A549 (cell line): ENCODE measurements at regions not wholly inside any gene's neighbourhood (a gene's known extent, or its start where the extent isn't known, plus 50 kb on each side); places are given as distances from the start of the nearest gene placed in this dataset.

ENCODE experiments used
- ATAC-seq, 2 experiments: fragments of 200-7000 bp in 1 of 2; fragments of >200 bp in 1 of 2; cut with Nextera tagmentation in 1 of 2; cut with Tn5 transposase in 1 of 2; 3 replicates each; pipeline versions ENCODE4 v1.8.0 to v1.9.1; 2018 to 2020; ENCODE audit warnings: mild to moderate bottlenecking in 1 of 2, moderate library complexity in 1 of 2
- CTCF ChIA-PET: fragments of 300-600 bp; sonication (Branson Sonifier 250); formaldehyde crosslinking; extraction: SDS; loops from one replicate; lab custom pipeline; 2021; ENCODE audit warnings: antibody characterized with exemption, inconsistent platforms; lab: Yijun Ruan, JAX
- POLR2A ChIA-PET: fragments of 350-600 bp; formaldehyde crosslinking; extraction: SDS; loops from one replicate; lab custom pipeline; 2021; ENCODE audit warnings: antibody characterized with exemption, inconsistent platforms; lab: Yijun Ruan, JAX
- DNase-seq, 2 experiments: peaks; one replicate each; pipeline versions ENCODE4 v3.0.0 to v3.0.0-alpha.2; 2011 to 2016; ENCODE audit warnings: low read depth in 1 of 2, low spot score in 1 of 2
- FAIRE-seq: peaks from 2 replicates; lab custom pipeline; 2011; peaks lifted over from hg19 to GRCh38; lab: Jason Lieb, UNC
- H3K27ac ChIP-seq, 2 experiments: fragments of >200 bp; sonication (Bioruptor Twin); formaldehyde crosslinking; 3 replicates each; pipeline ENCODE4 v1.5.1; 2016 to 2017
- H3K4me1 ChIP-seq: fragments of >200 bp; sonication (Bioruptor Twin); formaldehyde crosslinking; 3 replicates; pipeline ENCODE4 v1.6.1; 2016
- H3K4me2 ChIP-seq: fragments of >200 bp; sonication (Bioruptor Twin); formaldehyde crosslinking; 3 replicates; pipeline ENCODE4 v1.6.1; 2016
- H3K4me3 ChIP-seq: fragments of >200 bp; sonication (Bioruptor Twin); formaldehyde crosslinking; 3 replicates; pipeline ENCODE4 v1.5.1; 2016
- H3K9me3 ChIP-seq: fragments of >200 bp; sonication (Bioruptor Twin); formaldehyde crosslinking; 3 replicates; pipeline ENCODE4 v1.6.1; 2016
- ATOH8 ChIP-seq: fragments of 250-450 bp; sonication (Bioruptor Pico); IDR thresholded peaks from 2 replicates; pipeline ENCODE4 v1.5.0; 2020; ENCODE audit warnings: low read depth, mild to moderate bottlenecking, moderate library complexity
- EP300 ChIP-seq, 2 experiments: fragments of >200 bp; sonication (Bioruptor Twin); formaldehyde crosslinking; IDR thresholded peaks; 2 replicates in 1 of 2; 3 replicates in 1 of 2; pipeline ENCODE4 v1.6.1; 2016 to 2017
- ESRRA ChIP-seq: fragments of 150-350 bp; IDR thresholded peaks from 2 replicates; pipeline ENCODE4 v1.6.1; 2014; ENCODE audit warnings: mild to moderate bottlenecking, low read length, borderline replicate concordance
- FOSB ChIP-seq: fragments of 250-450 bp; sonication (Bioruptor Pico); IDR thresholded peaks from 2 replicates; pipeline ENCODE4 v1.5.0; 2020; ENCODE audit warnings: mild to moderate bottlenecking, moderate library complexity
- FOSL2 ChIP-seq, 2 experiments: fragments of 450-650 bp in 1 of 2; fragments of >200 bp in 1 of 2; sonication (Bioruptor Twin) in 1 of 2; formaldehyde crosslinking; IDR thresholded peaks; 2 replicates each; pipeline versions ENCODE4 v1.5.0 to v1.6.1; 2016 to 2020; ENCODE audit warnings: mild to moderate bottlenecking in 1 of 2, moderate library complexity in 1 of 2
- HEYL ChIP-seq: fragments of 250-450 bp; sonication (Bioruptor Pico); IDR thresholded peaks from 2 replicates; pipeline ENCODE4 v1.8.0; 2021; ENCODE audit warnings: mild to moderate bottlenecking, moderate library complexity
- HOXA7 ChIP-seq: fragments of 250-450 bp; sonication (Bioruptor Pico); IDR thresholded peaks from 2 replicates; pipeline ENCODE4 v1.5.0; 2020; ENCODE audit warnings: mild to moderate bottlenecking, moderate library complexity
- JUNB ChIP-seq: fragments of >200 bp; sonication (Bioruptor Twin); formaldehyde crosslinking; IDR thresholded peaks from 2 replicates; pipeline ENCODE4 v1.6.1; 2016
- KDM5A ChIP-seq: fragments of 200-600 bp; sonication (generic); IDR thresholded peaks from 2 replicates; pipeline ENCODE4 v1.6.1; 2016; ENCODE audit warnings: antibody characterized with exemption, mild to moderate bottlenecking
- MYC ChIP-seq: IDR thresholded peaks from 2 replicates; pipeline ENCODE4 v1.6.1; 2012; ENCODE audit warnings: mild to moderate bottlenecking, inconsistent platforms, low read length, improper control_type of control experiment, borderline replicate concordance
- NPAS2 ChIP-seq: fragments of 250-450 bp; sonication (Bioruptor Pico); IDR thresholded peaks from 2 replicates; pipeline ENCODE4 v1.8.0; 2022; ENCODE audit warnings: mild to moderate bottlenecking, moderate library complexity, borderline replicate concordance
- POLR2A ChIP-seq: IDR thresholded peaks from 2 replicates; pipeline ENCODE4 v1.6.1; 2012; ENCODE audit warnings: mild to moderate bottlenecking, low read length
- POLR2AphosphoS2 ChIP-seq: conservative IDR thresholded peaks from 2 replicates; pipeline ENCODE4 v1.6.1; 2012; ENCODE audit warnings: low read length, improper control_type of control experiment, inconsistent platforms
- RAD21 ChIP-seq, 2 experiments: fragments of >200 bp in 1 of 2; sonication (Bioruptor Twin) in 1 of 2; formaldehyde crosslinking in 1 of 2; IDR thresholded peaks in 1 of 2; conservative IDR thresholded peaks in 1 of 2; 2 replicates in 1 of 2; 3 replicates in 1 of 2; pipeline ENCODE4 v1.6.1; 2012 to 2018; ENCODE audit warnings: inconsistent platforms in 1 of 2
- RCOR1 ChIP-seq: fragments of 150-350 bp; IDR thresholded peaks from 2 replicates; pipeline ENCODE4 v1.6.1; 2014; ENCODE audit warnings: antibody characterized with exemption, low read length, low read depth
- RFX5 ChIP-seq: fragments of 450-650 bp; IDR thresholded peaks from 2 replicates; pipeline ENCODE4 v1.7.1; 2014; ENCODE audit warnings: antibody characterized with exemption, mild to moderate bottlenecking, moderate library complexity
- RNF2 ChIP-seq: fragments of 200-600 bp; sonication (generic); IDR thresholded peaks from 2 replicates; pipeline ENCODE4 v1.6.1; 2016; ENCODE audit warnings: low read depth, mild to moderate bottlenecking, antibody characterized with exemption, moderate library complexity, borderline replicate concordance
- SMC3 ChIP-seq: fragments of >200 bp; sonication (Bioruptor Twin); formaldehyde crosslinking; IDR thresholded peaks from 3 replicates; pipeline ENCODE4 v1.6.1; 2018; ENCODE audit warnings: inconsistent platforms
- TFCP2L1 ChIP-seq: fragments of 250-450 bp; sonication (Bioruptor Pico); IDR thresholded peaks from 2 replicates; pipeline ENCODE4 v1.5.0; 2021; ENCODE audit warnings: mild to moderate bottlenecking
- TP53 ChIP-seq: fragments of 250-450 bp; sonication (Bioruptor Pico); IDR thresholded peaks from 2 replicates; pipeline ENCODE4 v1.5.0; 2021; ENCODE audit warnings: mild to moderate bottlenecking, moderate library complexity
- ZC3H11A ChIP-seq: fragments of 450-650 bp; IDR thresholded peaks from 2 replicates; pipeline ENCODE4 v1.6.1; 2014; ENCODE audit warnings: antibody characterized with exemption, mild to moderate bottlenecking
- ZSCAN20 ChIP-seq: fragments of 250-450 bp; sonication (Bioruptor Pico); IDR thresholded peaks from 2 replicates; pipeline ENCODE4 v1.8.0; 2022; ENCODE audit warnings: mild to moderate bottlenecking, moderate library complexity
- WGBS: methylation state at CpG from one replicate; pipeline ENCODE4 v1.1.6; 2017; ENCODE audit errors: missing lambda C conversion rate; 5-methylcytosine and 5-hydroxymethylcytosine counted together
- TF ChIP-seq, protein P1 (sequence below): fragments of 200-600 bp; sonication (generic); IDR thresholded peaks from 2 replicates; pipeline ENCODE4 v1.6.1; 2016; ENCODE audit warnings: antibody characterized with exemption, mild to moderate bottlenecking, moderate library complexity
- TF ChIP-seq, protein P2 (sequence below): fragments of >200 bp; sonication (Bioruptor Twin); formaldehyde crosslinking; IDR thresholded peaks from 2 replicates; pipeline ENCODE4 v1.6.1; 2016
- TF ChIP-seq, protein P3 (sequence below): IDR thresholded peaks from 2 replicates; pipeline ENCODE4 v1.6.1; 2012
- TF ChIP-seq, protein P4 (sequence below): fragments of 450-650 bp; IDR thresholded peaks from 2 replicates; pipeline ENCODE4 v1.6.1; 2014; ENCODE audit warnings: antibody characterized with exemption

- ChIA-PET POLR2A (no interaction called here), CTCF (no interaction called here)
- no peak for TF ChIP-seq ESRRA
- no peak for TF ChIP-seq ZSCAN20 (CRISPR knock-in tag)
- no peak for TF ChIP-seq ATOH8 (CRISPR knock-in tag)
- TF ChIP-seq, protein P1, sequence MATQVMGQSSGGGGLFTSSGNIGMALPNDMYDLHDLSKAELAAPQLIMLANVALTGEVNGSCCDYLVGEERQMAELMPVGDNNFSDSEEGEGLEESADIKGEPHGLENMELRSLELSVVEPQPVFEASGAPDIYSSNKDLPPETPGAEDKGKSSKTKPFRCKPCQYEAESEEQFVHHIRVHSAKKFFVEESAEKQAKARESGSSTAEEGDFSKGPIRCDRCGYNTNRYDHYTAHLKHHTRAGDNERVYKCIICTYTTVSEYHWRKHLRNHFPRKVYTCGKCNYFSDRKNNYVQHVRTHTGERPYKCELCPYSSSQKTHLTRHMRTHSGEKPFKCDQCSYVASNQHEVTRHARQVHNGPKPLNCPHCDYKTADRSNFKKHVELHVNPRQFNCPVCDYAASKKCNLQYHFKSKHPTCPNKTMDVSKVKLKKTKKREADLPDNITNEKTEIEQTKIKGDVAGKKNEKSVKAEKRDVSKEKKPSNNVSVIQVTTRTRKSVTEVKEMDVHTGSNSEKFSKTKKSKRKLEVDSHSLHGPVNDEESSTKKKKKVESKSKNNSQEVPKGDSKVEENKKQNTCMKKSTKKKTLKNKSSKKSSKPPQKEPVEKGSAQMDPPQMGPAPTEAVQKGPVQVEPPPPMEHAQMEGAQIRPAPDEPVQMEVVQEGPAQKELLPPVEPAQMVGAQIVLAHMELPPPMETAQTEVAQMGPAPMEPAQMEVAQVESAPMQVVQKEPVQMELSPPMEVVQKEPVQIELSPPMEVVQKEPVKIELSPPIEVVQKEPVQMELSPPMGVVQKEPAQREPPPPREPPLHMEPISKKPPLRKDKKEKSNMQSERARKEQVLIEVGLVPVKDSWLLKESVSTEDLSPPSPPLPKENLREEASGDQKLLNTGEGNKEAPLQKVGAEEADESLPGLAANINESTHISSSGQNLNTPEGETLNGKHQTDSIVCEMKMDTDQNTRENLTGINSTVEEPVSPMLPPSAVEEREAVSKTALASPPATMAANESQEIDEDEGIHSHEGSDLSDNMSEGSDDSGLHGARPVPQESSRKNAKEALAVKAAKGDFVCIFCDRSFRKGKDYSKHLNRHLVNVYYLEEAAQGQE, result no peak
- TF ChIP-seq RFX5, result no peak
- DNase-seq, result no peak
- no peak for ATAC-seq
- no peak overlapping the region for H3K27ac ChIP-seq
- H3K4me3 ChIP-seq, result no peak overlapping the region
- 0% methylated on average over 4 of the region's 4 CpGs for WGBS
- FAIRE-seq, result no peak
- H3K4me1 ChIP-seq, result no peaks in the 10 kb centered on the region
- no peaks in the 10 kb centered on the region for H3K9me3 ChIP-seq
- no peak overlapping the region for H3K4me2 ChIP-seq
Observed at GRCh38 chr7:49397750-49398149, 375.7 kb upstream of the VWC2 start.

DNA sequence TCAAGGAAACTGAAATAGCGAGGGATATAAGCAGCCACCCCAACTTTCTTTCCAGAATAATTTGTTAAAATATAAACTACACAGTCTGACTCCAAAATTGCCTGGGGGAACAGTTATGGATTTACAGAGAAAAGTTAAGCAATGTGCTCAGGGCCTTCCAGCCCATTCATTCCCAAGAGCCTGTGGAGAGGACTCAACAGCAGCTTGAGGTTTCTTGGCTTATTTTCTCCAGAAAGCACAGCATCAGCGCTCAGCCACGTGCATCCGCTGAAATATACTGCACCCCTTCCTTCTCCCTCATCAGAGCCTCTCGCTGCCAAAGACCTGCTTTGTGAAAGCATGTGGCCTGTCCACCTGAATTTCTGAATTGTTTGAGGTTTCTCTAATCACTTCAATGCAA, 375.2 kb upstream of the VWC2 start:
- ChIA-PET CTCF (no interaction called here), POLR2A (no interaction called here)
- ATAC-seq (no peak), FAIRE-seq (no peak), DNase-seq (no peak)
- WGBS, result under 1% methylated on average over 5 of the region's 5 CpGs
- H3K4me2 ChIP-seq, result no peak overlapping the region
- H3K27ac ChIP-seq, result no peak overlapping the region
- H3K4me3 ChIP-seq, result no peak overlapping the region
- no peaks in the 10 kb centered on the region for H3K9me3 ChIP-seq
- H3K4me1 ChIP-seq, result no peaks in the 10 kb centered on the region
- TF ChIP-seq HOXA7 (CRISPR knock-in tag) (no peak), RCOR1 (no peak), NPAS2 (no peak), POLR2A (no peak), SMC3 (no peak), RNF2 (no peak), TP53 (CRISPR knock-in tag) (no peak)
- TF ChIP-seq, protein P2, sequence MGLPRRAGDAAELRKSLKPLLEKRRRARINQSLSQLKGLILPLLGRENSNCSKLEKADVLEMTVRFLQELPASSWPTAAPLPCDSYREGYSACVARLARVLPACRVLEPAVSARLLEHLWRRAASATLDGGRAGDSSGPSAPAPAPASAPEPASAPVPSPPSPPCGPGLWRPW, result no peak

- WGBS, result 4% methylated on average over 3 of the region's 3 CpGs
- ChIA-PET CTCF (no interaction called here), POLR2A (no interaction called here)
- no peaks in the 10 kb centered on the region for H3K4me1 ChIP-seq
- no peak for ATAC-seq
- FAIRE-seq, result no peak
- H3K4me2 ChIP-seq, result no peak overlapping the region
- H3K27ac ChIP-seq, result no peak overlapping the region
- H3K4me3 ChIP-seq, result no peak overlapping the region
- no peaks in the 10 kb centered on the region for H3K9me3 ChIP-seq
- DNase-seq, result no peak
- TF ChIP-seq MYC (no peak), HEYL (CRISPR knock-in tag) (no peak), POLR2AphosphoS2 (no peak), JUNB (no peak), ZC3H11A (no peak), EP300 (IDR thresholded peaks at IDR 0.05) (no peak), FOSB (CRISPR knock-in tag) (no peak), RAD21 (conservative IDR thresholded peaks at IDR 0.05 in 1 of 2, IDR thresholded peaks at IDR 0.05 in 1 of 2) (no peak), FOSL2 (IDR thresholded peaks at IDR 0.05) (no peak), FOSL2 (CRISPR knock-in tag; IDR thresholded peaks at IDR 0.05) (no peak), TFCP2L1 (CRISPR knock-in tag) (no peak), KDM5A (no peak)
- TF ChIP-seq, protein P1, result no peak
- TF ChIP-seq, protein P3, sequence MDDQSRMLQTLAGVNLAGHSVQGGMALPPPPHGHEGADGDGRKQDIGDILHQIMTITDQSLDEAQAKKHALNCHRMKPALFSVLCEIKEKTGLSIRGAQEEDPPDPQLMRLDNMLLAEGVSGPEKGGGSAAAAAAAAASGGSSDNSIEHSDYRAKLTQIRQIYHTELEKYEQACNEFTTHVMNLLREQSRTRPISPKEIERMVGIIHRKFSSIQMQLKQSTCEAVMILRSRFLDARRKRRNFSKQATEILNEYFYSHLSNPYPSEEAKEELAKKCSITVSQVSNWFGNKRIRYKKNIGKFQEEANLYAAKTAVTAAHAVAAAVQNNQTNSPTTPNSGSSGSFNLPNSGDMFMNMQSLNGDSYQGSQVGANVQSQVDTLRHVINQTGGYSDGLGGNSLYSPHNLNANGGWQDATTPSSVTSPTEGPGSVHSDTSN, result no peak
- TF ChIP-seq, protein P4, sequence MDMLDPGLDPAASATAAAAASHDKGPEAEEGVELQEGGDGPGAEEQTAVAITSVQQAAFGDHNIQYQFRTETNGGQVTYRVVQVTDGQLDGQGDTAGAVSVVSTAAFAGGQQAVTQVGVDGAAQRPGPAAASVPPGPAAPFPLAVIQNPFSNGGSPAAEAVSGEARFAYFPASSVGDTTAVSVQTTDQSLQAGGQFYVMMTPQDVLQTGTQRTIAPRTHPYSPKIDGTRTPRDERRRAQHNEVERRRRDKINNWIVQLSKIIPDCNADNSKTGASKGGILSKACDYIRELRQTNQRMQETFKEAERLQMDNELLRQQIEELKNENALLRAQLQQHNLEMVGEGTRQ, result no peak
Observed at GRCh38 chr7:49398746-49399145, 374.7 kb upstream of the VWC2 start.
